ENCODE measurements at regions not wholly inside any gene's neighbourhood (a gene's known extent, or its start where the extent isn't known, plus 50 kb on each side); places are given as distances from the start of the nearest gene placed in this dataset.

GRCh38 chr5:160507221-160507721 is 85.6 kb downstream of the PTTG1 start:
- Histone ChIP-seq H3K9me3 (ENCODE audit: control insufficient read depth, low read length) (no peaks in the 10 kb centered on the region), H3K9ac (ENCODE audit: extremely low read depth, low read length, poor library complexity, severe bottlenecking) (no peak overlapping the region), H3K4me1 (ENCODE audit: control insufficient read depth, insufficient read depth, low read length) (no peaks in the 10 kb centered on the region), H3K36me3 (ENCODE audit: control insufficient read depth, insufficient read depth, low read length) (no peaks in the 10 kb centered on the region), H3K27ac (ENCODE audit: low read depth, low read length) (no peak overlapping the region), H3K4me3 (ENCODE audit: low read length) (no peak overlapping the region), H3K27me3 (ENCODE audit: control insufficient read depth, insufficient read depth, low read length, poor library complexity, severe bottlenecking) (peaks cover 27% of the 10 kb centered on the region)
- Mint-ChIP-seq H3K27ac (no peak overlapping the region), H3K4me1 (peaks cover 7% of the 10 kb centered on the region), H3K27me3 (ENCODE audit: insufficient read depth) (peaks cover 57% of the 10 kb centered on the region), H3K4me3 (no peak overlapping the region), H3K36me3 (ENCODE audit: low read depth) (no peaks in the 10 kb centered on the region), H3K9me3 (no peaks in the 10 kb centered on the region)
- 87 to 88% methylated on average over 3 to 5 of the region's 5 CpGs for WGBS, 2 experiments (ENCODE audit: insufficient coverage in 1 of 2, insufficient read length in 1 of 2)
- TF ChIP-seq, protein P1, sequence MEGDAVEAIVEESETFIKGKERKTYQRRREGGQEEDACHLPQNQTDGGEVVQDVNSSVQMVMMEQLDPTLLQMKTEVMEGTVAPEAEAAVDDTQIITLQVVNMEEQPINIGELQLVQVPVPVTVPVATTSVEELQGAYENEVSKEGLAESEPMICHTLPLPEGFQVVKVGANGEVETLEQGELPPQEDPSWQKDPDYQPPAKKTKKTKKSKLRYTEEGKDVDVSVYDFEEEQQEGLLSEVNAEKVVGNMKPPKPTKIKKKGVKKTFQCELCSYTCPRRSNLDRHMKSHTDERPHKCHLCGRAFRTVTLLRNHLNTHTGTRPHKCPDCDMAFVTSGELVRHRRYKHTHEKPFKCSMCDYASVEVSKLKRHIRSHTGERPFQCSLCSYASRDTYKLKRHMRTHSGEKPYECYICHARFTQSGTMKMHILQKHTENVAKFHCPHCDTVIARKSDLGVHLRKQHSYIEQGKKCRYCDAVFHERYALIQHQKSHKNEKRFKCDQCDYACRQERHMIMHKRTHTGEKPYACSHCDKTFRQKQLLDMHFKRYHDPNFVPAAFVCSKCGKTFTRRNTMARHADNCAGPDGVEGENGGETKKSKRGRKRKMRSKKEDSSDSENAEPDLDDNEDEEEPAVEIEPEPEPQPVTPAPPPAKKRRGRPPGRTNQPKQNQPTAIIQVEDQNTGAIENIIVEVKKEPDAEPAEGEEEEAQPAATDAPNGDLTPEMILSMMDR (conservative IDR thresholded peaks at IDR 0.05) = no peak
- DNase-seq = peak; percentile 40

DNA sequence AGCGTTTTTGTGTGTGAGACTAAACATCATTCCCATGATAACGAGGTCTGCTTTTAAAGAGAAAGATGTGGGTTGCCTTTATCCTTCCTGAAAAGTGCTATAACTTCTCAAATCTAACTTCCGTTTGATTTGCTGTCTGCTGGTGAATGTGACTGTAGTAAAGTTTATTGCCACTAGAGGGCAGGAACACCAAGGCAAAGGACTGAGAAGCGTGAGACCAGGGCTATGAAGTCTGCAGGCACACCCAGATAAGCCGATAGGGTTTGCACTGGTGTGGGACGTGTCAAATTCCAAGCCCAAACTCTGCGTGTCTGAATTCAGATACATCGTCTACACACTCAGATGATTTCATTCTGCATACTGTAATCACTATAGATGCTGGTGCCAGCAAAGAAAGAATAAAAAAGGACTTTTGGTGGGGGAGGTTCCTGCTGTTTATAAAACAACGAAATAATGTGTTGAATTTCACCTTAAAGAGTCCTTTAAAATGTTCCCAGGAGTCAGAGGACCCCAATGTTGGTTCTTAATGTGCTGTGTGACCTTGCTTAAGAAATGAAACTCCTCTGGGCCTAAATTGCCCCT is 87.2 kb downstream of the PTTG1 start:
- H3K9me3 Mint-ChIP-seq = no peaks in the 10 kb centered on the region
- H3K36me3 Mint-ChIP-seq (ENCODE audit: low read depth) = no peaks in the 10 kb centered on the region
- peaks cover 73% of the 10 kb centered on the region for H3K27me3 Mint-ChIP-seq (ENCODE audit: insufficient read depth)
- 21 to 25% methylated on average over 4 to 9 of the region's 9 CpGs for WGBS, 2 experiments (ENCODE audit: insufficient coverage in 1 of 2, insufficient read length in 1 of 2)
- Histone ChIP-seq H3K27me3 (ENCODE audit: control insufficient read depth, insufficient read depth, low read length, poor library complexity, severe bottlenecking) (peaks cover 31% of the 10 kb centered on the region), H3K27ac (ENCODE audit: low read depth, low read length) (no peak overlapping the region), H3K4me1 (ENCODE audit: control insufficient read depth, insufficient read depth, low read length) (peaks cover 9% of the 10 kb centered on the region), H3K9ac (ENCODE audit: extremely low read depth, low read length, poor library complexity, severe bottlenecking) (no peak overlapping the region), H3K4me3 (ENCODE audit: low read length) (no peak overlapping the region), H3K9me3 (ENCODE audit: control insufficient read depth, low read length) (no peaks in the 10 kb centered on the region), H3K36me3 (ENCODE audit: control insufficient read depth, insufficient read depth, low read length) (no peaks in the 10 kb centered on the region)
- H3K4me3 Mint-ChIP-seq = no peak overlapping the region
- peaks cover 13% of the 10 kb centered on the region for H3K4me1 Mint-ChIP-seq
- TF ChIP-seq, protein P1 (conservative IDR thresholded peaks at IDR 0.05) = peak; percentile 92
- no peak overlapping the region for H3K27ac Mint-ChIP-seq
- DNase-seq = peak; percentile 85

DNA sequence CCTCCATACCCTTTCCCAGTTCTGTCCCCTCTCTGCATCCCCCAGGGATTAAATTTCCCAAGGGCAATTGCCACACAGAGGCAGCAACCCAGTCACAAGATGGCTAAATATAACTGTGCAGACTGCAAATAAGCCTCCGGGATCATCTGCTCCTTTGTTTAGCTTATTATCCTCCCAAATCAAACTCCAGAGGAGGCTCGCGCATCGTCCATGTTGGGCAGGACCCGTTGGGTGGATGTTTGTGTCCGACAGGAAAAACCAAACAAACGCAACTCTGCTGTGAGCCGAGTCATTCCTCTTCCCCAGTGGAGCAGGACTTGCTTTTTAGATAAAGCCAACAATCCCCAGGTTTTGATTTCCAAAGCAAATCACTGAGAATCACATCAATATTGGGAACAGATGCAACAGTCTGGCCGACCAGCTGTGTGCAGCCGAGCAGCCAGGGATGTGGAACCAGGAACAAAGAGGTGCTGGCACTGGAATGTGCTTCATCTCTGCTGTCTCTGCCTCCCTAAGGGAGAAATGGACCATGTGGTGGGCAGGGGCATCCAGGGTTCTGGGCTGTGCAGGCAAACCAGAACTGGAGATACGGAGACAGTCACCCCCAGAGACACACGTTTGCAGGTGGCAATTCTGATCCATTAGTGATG is 89.8 kb downstream of the PTTG1 start:
- Histone ChIP-seq H3K4me1 (ENCODE audit: control insufficient read depth, insufficient read depth, low read length) (peaks cover 15% of the 10 kb centered on the region), H3K27me3 (ENCODE audit: control insufficient read depth, insufficient read depth, low read length, poor library complexity, severe bottlenecking) (peaks cover 31% of the 10 kb centered on the region), H3K9me3 (ENCODE audit: control insufficient read depth, low read length) (no peaks in the 10 kb centered on the region), H3K27ac (ENCODE audit: low read depth, low read length) (no peak overlapping the region), H3K4me3 (ENCODE audit: low read length) (no peak overlapping the region), H3K36me3 (ENCODE audit: control insufficient read depth, insufficient read depth, low read length) (no peaks in the 10 kb centered on the region), H3K9ac (ENCODE audit: extremely low read depth, low read length, poor library complexity, severe bottlenecking) (no peak overlapping the region)
- DNase-seq = peak; percentile 30
- H3K36me3 Mint-ChIP-seq (ENCODE audit: low read depth) = no peaks in the 10 kb centered on the region
- H3K4me3 Mint-ChIP-seq = no peak overlapping the region
- TF ChIP-seq, protein P1 (conservative IDR thresholded peaks at IDR 0.05) = no peak
- H3K27ac Mint-ChIP-seq = no peak overlapping the region
- H3K27me3 Mint-ChIP-seq (ENCODE audit: insufficient read depth) = peaks cover 87% of the 10 kb centered on the region
- 93 to 96% methylated on average over 7 to 12 of the region's 12 CpGs for WGBS, 2 experiments (ENCODE audit: insufficient coverage in 1 of 2, insufficient read length in 1 of 2)
- H3K4me1 Mint-ChIP-seq = peaks cover 26% of the 10 kb centered on the region
- no peaks in the 10 kb centered on the region for H3K9me3 Mint-ChIP-seq
